M059J (cell line): ENCODE measurements at regions not wholly inside any gene's neighbourhood (a gene's known extent, or its start where the extent isn't known, plus 50 kb on each side); places are given as distances from the start of the nearest gene placed in this dataset.
"Not testable (repeated sequence)": the region's sequence is repeated elsewhere in the genome, so short reads cannot be mapped to it uniquely, and the experiment has no call there.

ENCODE experiments used
- DNase-seq: peaks from one replicate; pipeline ENCODE4 v3.0.0-alpha.2; 2012; ENCODE audit warnings: low read depth

GRCh38 chr12:95358111-95359083, 115.6 kb upstream of the METAP2 start:
- DNase-seq = peak; percentile 25

DNA sequence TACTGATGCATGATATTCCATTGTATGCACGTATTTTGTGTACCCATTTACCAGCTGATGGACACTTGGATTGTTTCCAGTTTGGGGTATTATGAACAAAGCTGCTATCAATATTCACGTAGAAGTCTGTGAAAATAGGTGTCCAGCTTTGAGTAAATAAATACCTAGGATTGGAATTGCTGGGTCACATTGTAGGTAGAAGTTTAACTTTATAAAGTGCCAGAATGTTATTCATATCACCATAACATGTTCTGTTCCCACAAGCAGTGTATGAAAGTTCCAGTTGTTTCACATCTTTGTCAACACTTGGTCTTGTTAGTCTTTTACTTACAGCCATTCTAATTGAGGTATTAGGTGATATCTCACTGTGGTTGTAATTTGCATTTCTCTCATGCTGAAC, 108.0 kb upstream of the METAP2 start:
- DNase-seq = no peak

DNA sequence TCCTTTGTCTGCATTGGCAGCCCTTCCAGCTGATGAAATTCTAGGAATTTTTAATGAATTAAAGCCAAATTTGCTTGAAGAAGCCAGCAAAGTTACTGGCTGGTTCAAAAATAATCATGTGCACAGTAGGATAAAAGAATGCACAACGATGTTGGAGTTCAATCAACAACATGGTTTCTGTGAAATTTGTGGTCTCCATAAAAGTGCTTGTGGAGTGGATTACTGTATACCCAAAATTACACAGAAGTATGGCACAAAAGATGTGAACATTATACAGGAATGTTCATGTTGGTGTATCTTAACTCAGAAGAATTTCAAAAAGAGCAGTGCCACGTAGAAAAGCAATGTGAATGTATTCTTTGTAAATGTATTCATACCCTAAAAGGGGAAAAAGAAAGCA, 105.0 kb upstream of the METAP2 start:
- DNase-seq = no peak

GRCh38 chr12:95371571-95371970, 102.4 kb upstream of the METAP2 start:
- DNase-seq = no peak

- DNase-seq = not testable (repeated sequence)
Measured at GRCh38 chr12:95379481-95379880, 94.5 kb upstream of the METAP2 start.

DNA sequence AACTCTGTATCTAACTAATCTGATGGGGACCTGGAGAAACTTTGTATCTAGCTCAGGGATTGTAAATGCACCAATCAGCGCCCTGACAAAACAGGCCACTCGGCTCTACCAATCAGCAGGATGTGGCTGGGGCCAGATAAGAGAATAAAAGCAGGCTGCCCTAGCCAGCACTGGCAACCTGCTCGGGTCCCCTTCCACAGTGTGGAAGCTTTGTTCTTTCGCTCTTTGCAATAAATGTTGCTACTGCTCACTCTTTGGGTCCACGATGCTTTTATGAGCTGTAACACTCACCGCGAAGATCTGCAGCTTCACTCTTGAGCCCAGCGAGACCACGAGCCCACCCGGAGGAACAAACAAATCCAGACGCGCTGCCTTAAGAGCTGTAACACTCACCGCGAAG, 93.6 kb upstream of the METAP2 start:
- not testable (repeated sequence) for DNase-seq

DNA sequence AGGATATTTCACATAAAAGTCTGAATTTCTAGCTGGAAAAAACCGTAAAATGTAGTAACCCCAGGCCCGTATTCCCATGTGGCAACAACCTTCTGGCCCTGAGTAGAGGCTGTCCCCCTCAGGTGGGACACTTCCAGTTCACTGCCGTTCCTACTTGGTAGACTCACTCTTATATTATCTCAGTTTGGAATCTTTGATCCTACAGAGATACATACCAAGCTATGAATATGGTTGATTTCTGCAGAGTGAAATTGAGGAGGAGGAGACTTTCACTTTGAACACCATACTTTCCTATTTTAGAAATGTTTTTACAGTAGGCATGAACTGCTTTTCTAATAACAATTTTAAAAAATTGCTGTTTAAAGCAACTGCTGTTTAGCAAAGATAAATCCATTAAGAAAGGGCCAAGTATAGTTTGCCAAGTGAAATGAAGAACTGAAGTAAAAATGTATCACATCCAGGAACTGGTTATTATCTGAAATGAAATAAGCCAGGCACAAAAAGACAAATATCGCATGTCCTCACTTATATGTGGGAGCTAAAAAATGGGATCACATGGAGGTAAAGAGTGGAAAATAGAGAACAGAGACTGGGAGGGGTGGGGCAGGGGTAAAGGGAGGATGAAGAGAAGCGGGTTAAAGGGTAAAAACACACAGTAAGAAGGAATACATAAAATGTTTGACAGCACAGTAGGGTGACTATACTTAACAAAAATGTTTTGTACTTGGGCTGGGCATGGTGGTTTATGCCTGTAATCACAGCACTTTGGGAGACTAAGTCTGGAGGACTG, 92.8 kb upstream of the METAP2 start:
- DNase-seq = no peak

DNA sequence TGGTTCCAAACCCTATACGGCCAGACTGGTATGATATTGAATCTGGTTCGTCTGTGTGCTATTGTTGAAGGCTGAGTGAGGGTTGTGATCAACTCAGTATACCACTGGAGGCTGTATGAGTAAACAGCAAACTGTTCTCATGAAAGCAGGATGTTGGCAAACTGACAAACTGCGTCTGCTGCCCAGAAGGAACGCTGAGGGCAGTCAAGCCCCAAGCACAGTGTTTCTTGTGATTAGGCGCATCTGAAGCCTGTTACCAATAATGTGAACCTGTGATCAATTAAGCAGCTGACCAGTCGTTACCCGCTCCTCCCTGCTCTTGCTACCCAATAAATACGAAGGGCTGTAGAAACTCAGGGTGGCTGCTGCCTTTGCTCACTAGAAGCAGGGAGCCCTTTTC, 90.0 kb upstream of the METAP2 start:
- DNase-seq = peak; percentile 21

GRCh38 chr12:95384785-95385184, 89.2 kb upstream of the METAP2 start:
- DNase-seq = no peak

DNA sequence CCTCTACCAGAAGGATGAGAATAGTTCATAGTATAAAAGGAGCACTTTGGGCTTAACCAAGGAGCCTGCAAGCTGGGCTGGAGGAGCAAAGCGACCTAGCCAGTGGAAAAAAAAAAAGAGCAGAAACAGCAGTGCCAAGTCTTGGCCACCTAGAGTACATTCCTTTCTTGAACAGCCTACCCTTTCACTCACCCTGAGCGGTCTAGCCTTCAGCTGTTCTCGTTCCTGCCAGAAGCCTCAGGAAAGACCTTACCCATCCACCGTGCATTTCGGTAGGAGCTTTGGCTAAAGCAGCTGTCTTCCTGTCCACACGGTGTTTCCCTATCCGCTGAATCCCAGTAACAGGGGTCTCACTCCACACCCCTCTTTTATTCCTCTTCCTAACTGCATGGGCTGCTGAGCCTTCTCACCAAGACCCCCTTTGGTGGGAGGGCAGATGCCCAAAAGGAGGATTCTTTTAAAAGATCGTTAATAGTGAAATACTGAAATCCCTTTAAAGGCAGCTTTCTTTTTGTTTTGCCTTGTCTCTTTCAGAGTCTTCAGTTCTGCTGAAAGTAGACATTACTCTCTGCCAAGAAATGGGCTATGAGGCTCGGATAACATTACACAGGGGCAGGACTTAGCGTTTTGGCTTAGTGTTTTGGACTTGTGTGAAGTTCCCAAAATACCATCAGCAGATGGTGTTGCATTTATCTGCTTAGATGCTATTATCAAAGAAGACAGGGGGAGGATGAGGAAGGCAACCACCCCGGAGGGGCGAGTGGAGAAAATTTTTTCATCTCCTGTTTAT, 88.5 kb upstream of the METAP2 start:
- DNase-seq = peak; percentile 60

- no peak for DNase-seq
Measured at GRCh38 chr12:95386051-95386450, 87.9 kb upstream of the METAP2 start.

GRCh38 chr12:95388260-95388659, 85.7 kb upstream of the METAP2 start:
- DNase-seq = not testable (repeated sequence)

GRCh38 chr12:95390192-95390591, 83.8 kb upstream of the METAP2 start:
- DNase-seq = no peak

DNA sequence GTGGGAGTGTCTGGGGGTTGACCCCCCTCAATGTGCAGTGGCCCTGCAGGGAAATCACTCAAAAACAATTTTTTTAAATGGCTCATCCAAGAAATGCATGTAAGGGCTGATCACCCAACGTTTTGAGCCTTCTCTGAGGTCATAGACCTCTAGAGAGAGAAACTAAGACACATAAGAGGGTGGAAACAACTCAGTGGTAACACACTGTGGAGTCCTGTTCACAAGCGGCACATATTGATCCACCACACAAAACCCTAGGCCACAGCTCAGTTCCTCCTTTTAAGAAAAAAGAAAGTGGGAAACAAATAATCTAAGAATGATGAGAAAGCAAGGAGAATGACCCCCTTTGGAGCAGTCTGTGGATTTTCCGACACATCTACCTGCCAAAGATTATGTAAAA, 83.0 kb upstream of the METAP2 start:
- DNase-seq = no peak

DNA sequence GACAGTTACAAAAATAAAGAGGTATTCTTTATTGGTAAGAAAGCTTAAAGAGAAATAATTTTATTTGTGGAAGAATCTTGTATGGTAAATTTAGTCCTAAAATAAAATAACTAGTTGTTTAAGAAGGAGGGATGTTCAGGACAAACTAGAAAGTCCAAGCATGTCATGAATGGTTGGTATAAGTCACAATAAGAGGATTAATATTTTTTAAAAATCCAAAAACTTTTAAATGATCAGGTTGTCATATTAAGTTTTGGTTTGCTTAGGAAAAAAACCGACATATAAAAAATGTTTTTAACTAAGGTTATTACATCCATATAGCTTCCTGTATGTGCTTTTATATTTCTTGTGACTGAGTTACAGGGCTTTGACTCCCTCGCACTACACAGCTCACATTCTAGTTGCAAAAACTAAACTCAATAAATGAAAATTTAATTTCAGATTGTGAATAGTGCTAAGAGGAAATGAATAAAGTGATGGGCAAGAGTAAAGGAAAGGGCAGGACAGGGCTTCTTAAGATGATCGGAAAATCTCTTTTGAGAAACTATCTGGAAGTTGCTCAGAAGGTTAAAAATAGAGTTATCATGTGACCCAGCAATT, 80.7 kb upstream of the METAP2 start:
- peak; percentile 16 for DNase-seq

DNA sequence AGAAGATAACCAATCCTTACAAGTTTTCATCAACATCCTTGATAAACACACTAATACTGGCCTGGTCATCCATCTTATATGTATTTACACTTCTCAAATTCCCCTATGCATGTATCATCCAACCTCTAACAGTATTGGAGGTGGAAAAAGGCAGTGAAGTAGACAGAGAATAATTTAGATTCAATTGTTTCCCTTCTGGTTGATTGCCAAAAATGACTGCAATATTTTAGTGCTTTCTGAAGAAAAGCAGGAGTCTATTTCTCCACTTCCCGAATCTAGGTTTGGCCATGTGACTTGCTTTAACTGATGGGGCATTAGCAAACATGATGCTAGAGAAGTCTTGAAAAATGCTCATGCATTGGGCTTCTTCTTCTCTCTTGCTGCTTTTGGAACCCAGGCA, 78.3 kb upstream of the METAP2 start:
- DNase-seq = no peak

- peak; percentile 53 for DNase-seq
Measured at GRCh38 chr12:95396849-95397468, 77.0 kb upstream of the METAP2 start.

DNA sequence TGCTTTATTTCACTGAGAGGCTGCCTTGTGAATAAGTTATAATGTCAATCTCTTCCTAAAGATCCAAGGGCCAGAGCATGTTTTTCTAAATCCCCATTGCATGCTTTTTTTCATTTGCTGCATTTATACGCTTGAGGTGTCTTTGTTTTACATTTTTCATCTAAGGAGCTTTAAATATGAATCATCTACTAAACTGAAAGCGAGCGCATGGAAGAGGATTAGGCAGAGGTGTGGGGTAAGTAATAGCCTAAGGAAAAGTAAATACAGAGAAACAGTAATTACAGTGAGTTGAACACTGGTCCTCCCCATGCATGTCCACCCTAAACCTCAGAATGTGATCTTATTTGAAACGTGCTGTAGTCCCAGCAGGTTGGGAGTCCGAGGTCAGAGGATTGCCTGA, 76.4 kb upstream of the METAP2 start:
- no peak for DNase-seq

DNA sequence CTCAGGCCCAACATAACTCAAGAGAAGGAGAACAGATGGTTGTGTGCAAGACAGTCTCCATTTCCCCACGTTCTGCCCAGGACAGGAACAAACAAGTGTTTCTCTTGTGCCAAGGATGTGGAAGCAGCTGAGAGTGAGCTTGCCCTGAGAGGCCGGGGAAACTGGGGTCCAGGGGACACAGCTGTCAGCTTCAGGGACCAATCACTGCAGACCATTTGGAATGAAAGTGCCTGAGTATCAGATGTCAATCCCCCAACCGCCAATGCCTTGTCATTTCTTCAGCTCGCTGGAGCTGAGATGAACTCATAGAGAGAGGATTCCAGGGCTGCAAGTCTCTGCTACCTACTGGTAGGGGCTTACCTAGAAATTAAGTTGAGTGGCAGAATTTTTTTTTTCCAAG, 71.9 kb upstream of the METAP2 start:
- no peak for DNase-seq

DNA sequence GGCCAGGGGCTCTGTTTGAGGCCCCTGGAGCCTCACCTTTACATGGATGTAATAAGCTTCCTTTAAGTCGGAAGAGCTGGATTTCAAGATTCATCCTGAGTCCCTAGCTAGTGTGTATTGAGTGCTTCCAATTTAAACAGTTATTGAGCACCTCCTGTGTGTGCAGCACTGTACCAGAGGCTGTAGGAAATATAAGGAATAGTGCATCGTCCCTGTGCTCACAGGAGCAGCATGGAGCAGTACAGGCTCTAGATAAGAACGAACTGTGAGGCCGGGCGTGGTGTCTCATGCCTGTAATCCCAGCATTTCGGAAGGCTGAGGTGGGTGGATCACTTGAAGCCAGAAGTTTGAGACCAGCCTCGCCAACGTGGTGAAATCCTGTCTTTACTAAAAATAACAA, 65.8 kb upstream of the METAP2 start:
- no peak for DNase-seq

- no peak for DNase-seq
Measured at GRCh38 chr12:95411057-95411456, 62.9 kb upstream of the METAP2 start.
